ENCODE measurements at regions not wholly inside any gene's neighbourhood (a gene's known extent, or its start where the extent isn't known, plus 50 kb on each side); places are given as distances from the start of the nearest gene placed in this dataset.
"Not testable (repeated sequence)": the region's sequence is repeated elsewhere in the genome, so short reads cannot be mapped to it uniquely, and the experiment has no call there.

GRCh38 chr3:30479737-30480136, 126.7 kb upstream of the TGFBR2 start:
- Histone ChIP-seq H3K27ac (ENCODE audit: low read depth, low read length) (peak overlapping the region; percentile 86), H3K4me1 (ENCODE audit: control insufficient read depth in 5 of 5, insufficient read depth in 5 of 5, low read length in 5 of 5) (peaks cover 0 to 43% (median 38%) of the 10 kb centered on the region in 5 donors), H3K9ac (ENCODE audit: low read length in 5 of 5) (peak overlapping the region in 1 of 5 donors; percentile 75)
- H3K36me3 ChIP-seq (ENCODE audit: control insufficient read depth in 5 of 5, insufficient read depth in 5 of 5, low read length in 5 of 5); H3K9me3 ChIP-seq (ENCODE audit: control insufficient read depth in 5 of 5, low read length in 5 of 5); H3K27me3 ChIP-seq (ENCODE audit: control insufficient read depth in 5 of 5, insufficient read depth in 4 of 5, low read length in 5 of 5); H3K4me3 ChIP-seq (ENCODE audit: low read depth in 1 of 5, low read length in 5 of 5): not testable (repeated sequence)

DNA sequence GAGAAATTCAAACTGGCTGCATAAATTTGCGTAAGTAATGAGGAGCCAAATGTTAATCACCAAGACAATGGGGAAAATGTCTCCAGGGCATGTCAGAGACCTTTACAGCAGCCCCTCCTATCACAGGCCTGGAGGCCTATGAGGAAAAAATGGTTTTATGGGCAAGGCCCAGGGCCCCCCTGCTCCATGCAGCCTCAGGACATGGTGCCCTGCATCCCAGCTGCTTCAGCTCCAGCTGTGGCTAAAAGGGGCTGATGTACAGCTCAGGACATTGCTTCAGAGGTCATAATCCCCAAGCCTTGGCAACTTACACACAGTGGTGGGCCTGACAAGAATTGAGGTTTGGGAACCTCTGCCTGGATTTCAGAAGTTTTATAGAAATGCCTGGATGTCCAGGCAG, 126.2 kb upstream of the TGFBR2 start:
- not testable (repeated sequence) for H3K9ac ChIP-seq (ENCODE audit: low read length in 5 of 5); H3K4me3 ChIP-seq (ENCODE audit: low read depth in 1 of 5, low read length in 5 of 5); H3K27me3 ChIP-seq (ENCODE audit: control insufficient read depth in 5 of 5, insufficient read depth in 4 of 5, low read length in 5 of 5); H3K9me3 ChIP-seq (ENCODE audit: control insufficient read depth in 5 of 5, low read length in 5 of 5); H3K36me3 ChIP-seq (ENCODE audit: control insufficient read depth in 5 of 5, insufficient read depth in 5 of 5, low read length in 5 of 5)
- H3K4me1 ChIP-seq (ENCODE audit: control insufficient read depth in 5 of 5, insufficient read depth in 5 of 5, low read length in 5 of 5) = peaks cover 0 to 39% (median 35%) of the 10 kb centered on the region in 5 donors
- peak overlapping the region; percentile 86 for H3K27ac ChIP-seq (ENCODE audit: low read depth, low read length)

GRCh38 chr3:30480587-30480986, 125.8 kb upstream of the TGFBR2 start:
- Histone ChIP-seq H3K9ac (ENCODE audit: low read length in 5 of 5) (no peak overlapping the region), H3K9me3 (ENCODE audit: control insufficient read depth in 5 of 5, low read length in 5 of 5) (no peaks in the 10 kb centered on the region), H3K4me1 (ENCODE audit: control insufficient read depth in 5 of 5, insufficient read depth in 5 of 5, low read length in 5 of 5) (peaks cover 0 to 38% (median 35%) of the 10 kb centered on the region in 5 donors), H3K27ac (ENCODE audit: low read depth, low read length) (peak overlapping the region; percentile 86), H3K36me3 (ENCODE audit: control insufficient read depth in 5 of 5, insufficient read depth in 5 of 5, low read length in 5 of 5) (no peaks in the 10 kb centered on the region), H3K27me3 (ENCODE audit: control insufficient read depth in 5 of 5, insufficient read depth in 4 of 5, low read length in 5 of 5) (no peaks in the 10 kb centered on the region), H3K4me3 (ENCODE audit: low read depth in 1 of 5, low read length in 5 of 5) (no peak overlapping the region)

DNA sequence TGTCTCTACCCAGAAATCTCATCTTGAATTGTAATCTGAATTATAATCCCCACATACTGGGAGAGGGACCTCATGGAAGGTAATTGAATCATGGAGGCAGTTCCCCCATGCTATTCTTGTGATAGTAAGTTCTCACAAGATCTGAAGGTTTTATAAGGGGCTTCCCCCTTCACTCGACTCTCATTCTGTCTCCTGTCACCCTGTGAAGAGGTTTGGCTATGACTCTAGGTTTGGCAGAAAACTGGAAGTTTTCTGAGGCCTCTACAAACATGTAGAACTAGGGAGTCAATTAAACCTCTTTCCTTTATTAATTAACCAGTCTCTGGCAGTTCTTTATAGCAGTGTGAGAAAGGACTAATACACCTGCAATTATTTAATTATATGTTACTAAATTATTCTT, 125.2 kb upstream of the TGFBR2 start:
- Histone ChIP-seq H3K27ac (ENCODE audit: low read depth, low read length) (no peak overlapping the region), H3K9me3 (ENCODE audit: control insufficient read depth in 5 of 5, low read length in 5 of 5) (no peaks in the 10 kb centered on the region), H3K27me3 (ENCODE audit: control insufficient read depth in 5 of 5, insufficient read depth in 4 of 5, low read length in 5 of 5) (no peaks in the 10 kb centered on the region), H3K36me3 (ENCODE audit: control insufficient read depth in 5 of 5, insufficient read depth in 5 of 5, low read length in 5 of 5) (no peaks in the 10 kb centered on the region), H3K9ac (ENCODE audit: low read length in 5 of 5) (no peak overlapping the region), H3K4me3 (ENCODE audit: low read depth in 1 of 5, low read length in 5 of 5) (no peak overlapping the region), H3K4me1 (ENCODE audit: control insufficient read depth in 5 of 5, insufficient read depth in 5 of 5, low read length in 5 of 5) (peaks cover 0 to 38% (median 34%) of the 10 kb centered on the region in 5 donors)

- peaks cover 0 to 17% (median 15%) of the 10 kb centered on the region in 5 donors for H3K4me1 ChIP-seq (ENCODE audit: control insufficient read depth in 5 of 5, insufficient read depth in 5 of 5, low read length in 5 of 5)
- not testable (repeated sequence) for H3K36me3 ChIP-seq (ENCODE audit: control insufficient read depth in 5 of 5, insufficient read depth in 5 of 5, low read length in 5 of 5); H3K9ac ChIP-seq (ENCODE audit: low read length in 5 of 5); H3K27me3 ChIP-seq (ENCODE audit: control insufficient read depth in 5 of 5, insufficient read depth in 4 of 5, low read length in 5 of 5); H3K27ac ChIP-seq (ENCODE audit: low read depth, low read length); H3K9me3 ChIP-seq (ENCODE audit: control insufficient read depth in 5 of 5, low read length in 5 of 5); H3K4me3 ChIP-seq (ENCODE audit: low read depth in 1 of 5, low read length in 5 of 5)
Measured at GRCh38 chr3:30484229-30484628, 122.2 kb upstream of the TGFBR2 start.

- no peaks in the 10 kb centered on the region for H3K4me1 ChIP-seq (ENCODE audit: control insufficient read depth in 5 of 5, insufficient read depth in 5 of 5, low read length in 5 of 5)
- H3K36me3 ChIP-seq (ENCODE audit: control insufficient read depth in 5 of 5, insufficient read depth in 5 of 5, low read length in 5 of 5) = no peaks in the 10 kb centered on the region
- H3K9me3 ChIP-seq (ENCODE audit: control insufficient read depth in 5 of 5, low read length in 5 of 5) = peaks cover 0 to 8% (median 0%) of the 10 kb centered on the region in 5 donors
- peak overlapping the region in 1 of 5 donors; percentile 35 for H3K9ac ChIP-seq (ENCODE audit: low read length in 5 of 5)
- H3K4me3 ChIP-seq (ENCODE audit: low read depth in 1 of 5, low read length in 5 of 5) = no peak overlapping the region
- peak overlapping the region; percentile 53 for H3K27ac ChIP-seq (ENCODE audit: low read depth, low read length)
- H3K27me3 ChIP-seq (ENCODE audit: control insufficient read depth in 5 of 5, insufficient read depth in 4 of 5, low read length in 5 of 5) = no peaks in the 10 kb centered on the region
Measured at GRCh38 chr3:30486368-30486767, 120.0 kb upstream of the TGFBR2 start.

- no peaks in the 10 kb centered on the region for H3K27me3 ChIP-seq (ENCODE audit: control insufficient read depth in 5 of 5, insufficient read depth in 4 of 5, low read length in 5 of 5)
- peaks cover 0 to 8% (median 0%) of the 10 kb centered on the region in 5 donors for H3K9me3 ChIP-seq (ENCODE audit: control insufficient read depth in 5 of 5, low read length in 5 of 5)
- no peaks in the 10 kb centered on the region for H3K36me3 ChIP-seq (ENCODE audit: control insufficient read depth in 5 of 5, insufficient read depth in 5 of 5, low read length in 5 of 5)
- no peak overlapping the region for H3K9ac ChIP-seq (ENCODE audit: low read length in 5 of 5)
- peaks cover 0 to 10% (median 8%) of the 10 kb centered on the region in 5 donors for H3K4me1 ChIP-seq (ENCODE audit: control insufficient read depth in 5 of 5, insufficient read depth in 5 of 5, low read length in 5 of 5)
- no peak overlapping the region for H3K4me3 ChIP-seq (ENCODE audit: low read depth in 1 of 5, low read length in 5 of 5)
- H3K27ac ChIP-seq (ENCODE audit: low read depth, low read length) = no peak overlapping the region
Measured at GRCh38 chr3:30488070-30488756, 118.2 kb upstream of the TGFBR2 start.

GRCh38 chr3:30492322-30493192, 113.8 kb upstream of the TGFBR2 start:
- Histone ChIP-seq H3K9ac (ENCODE audit: low read length in 5 of 5) (peak overlapping the region in 1 of 5 donors; percentile 42), H3K36me3 (ENCODE audit: control insufficient read depth in 5 of 5, insufficient read depth in 5 of 5, low read length in 5 of 5) (no peaks in the 10 kb centered on the region), H3K27ac (ENCODE audit: low read depth, low read length) (peak overlapping the region; percentile 84), H3K9me3 (ENCODE audit: control insufficient read depth in 5 of 5, low read length in 5 of 5) (peaks cover 0 to 8% (median 0%) of the 10 kb centered on the region in 5 donors), H3K27me3 (ENCODE audit: control insufficient read depth in 5 of 5, insufficient read depth in 4 of 5, low read length in 5 of 5) (no peaks in the 10 kb centered on the region), H3K4me1 (ENCODE audit: control insufficient read depth in 5 of 5, insufficient read depth in 5 of 5, low read length in 5 of 5) (peaks cover 0 to 43% (median 36%) of the 10 kb centered on the region in 5 donors), H3K4me3 (ENCODE audit: low read depth in 1 of 5, low read length in 5 of 5) (no peak overlapping the region)

DNA sequence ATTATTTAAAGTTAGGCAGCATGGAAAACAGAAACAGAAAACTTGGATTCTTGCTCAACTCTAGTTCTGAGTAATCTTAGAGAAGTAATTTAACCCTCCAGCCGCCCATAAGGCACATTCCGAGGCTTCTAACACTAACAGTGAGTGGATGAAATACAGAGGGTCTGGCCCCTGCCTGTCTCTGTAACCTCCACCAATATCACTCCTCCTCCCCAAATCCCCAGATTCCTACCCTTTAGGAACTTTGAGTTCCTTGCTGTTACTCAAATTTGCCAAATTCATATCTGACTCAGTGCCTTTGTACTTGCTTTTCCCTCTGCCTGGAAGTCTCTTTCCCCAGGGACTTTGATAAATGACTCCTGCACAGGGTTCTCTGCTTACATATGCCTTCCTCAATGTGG, 112.5 kb upstream of the TGFBR2 start:
- Histone ChIP-seq H3K4me1 (ENCODE audit: control insufficient read depth in 5 of 5, insufficient read depth in 5 of 5, low read length in 5 of 5) (peaks cover 0 to 47% (median 40%) of the 10 kb centered on the region in 5 donors), H3K27ac (ENCODE audit: low read depth, low read length) (peak overlapping the region; percentile 84)

More for the DNA sequence above, 112.5 kb upstream of the TGFBR2 start:
- Histone ChIP-seq H3K9me3 (ENCODE audit: control insufficient read depth in 5 of 5, low read length in 5 of 5) (peaks cover 0 to 6% (median 0%) of the 10 kb centered on the region in 5 donors), H3K4me3 (ENCODE audit: low read depth in 1 of 5, low read length in 5 of 5) (no peak overlapping the region), H3K27me3 (ENCODE audit: control insufficient read depth in 5 of 5, insufficient read depth in 4 of 5, low read length in 5 of 5) (no peaks in the 10 kb centered on the region), H3K36me3 (ENCODE audit: control insufficient read depth in 5 of 5, insufficient read depth in 5 of 5, low read length in 5 of 5) (no peaks in the 10 kb centered on the region), H3K9ac (ENCODE audit: low read length in 5 of 5) (peak overlapping the region in 2 of 5 donors; percentile 11 to 60)
